ENCODE measurements at regions not wholly inside any gene's neighbourhood (a gene's known extent, or its start where the extent isn't known, plus 50 kb on each side); places are given as distances from the start of the nearest gene placed in this dataset.
"Not testable (repeated sequence)": the region's sequence is repeated elsewhere in the genome, so short reads cannot be mapped to it uniquely, and the experiment has no call there.

DNA sequence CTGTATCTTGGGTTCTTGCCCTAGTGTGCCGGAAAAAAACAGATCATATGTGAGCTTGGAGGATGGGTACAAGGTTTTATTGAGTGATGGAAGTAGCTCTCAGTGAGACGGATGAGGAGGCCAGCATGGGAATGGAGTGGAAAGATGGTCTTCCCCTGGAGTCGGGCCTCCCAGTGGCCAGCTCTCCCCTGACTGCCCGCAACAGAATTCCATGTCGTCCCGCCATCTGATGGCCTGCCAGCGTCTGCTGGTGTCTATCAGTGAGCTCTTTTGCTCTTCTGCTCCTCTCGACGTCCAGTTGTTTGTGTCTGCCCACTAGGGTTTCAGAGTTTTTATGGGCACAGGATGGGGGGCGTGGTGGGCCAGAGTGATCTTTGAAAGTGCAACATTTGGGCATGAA is 315.2 kb upstream of the BRINP3 start:
- ATAC-seq (replicated peaks in 6 of 8), result no peak
- in situ Hi-C loops (cut with MboI; ENCODE audit: low pct_unique_long_range_greater_than_20kb in 2 of 9, low sequenced_read_pairs in 9 of 9, unreplicated experiment in 9 of 9), result no loop called here
- Histone ChIP-seq H3K4me3 (no peak overlapping the region), H3K27ac (no peak overlapping the region), H3K4me1 (replicated peaks in 1 of 2) (no peaks in the 10 kb centered on the region)
- WGBS, 10 experiments, result 75 to 98% (median 96%) methylated on average over 3 to 10 of the region's 10 CpGs; no CpG with 5 or more reads in 5 of the 10 experiments

DNA sequence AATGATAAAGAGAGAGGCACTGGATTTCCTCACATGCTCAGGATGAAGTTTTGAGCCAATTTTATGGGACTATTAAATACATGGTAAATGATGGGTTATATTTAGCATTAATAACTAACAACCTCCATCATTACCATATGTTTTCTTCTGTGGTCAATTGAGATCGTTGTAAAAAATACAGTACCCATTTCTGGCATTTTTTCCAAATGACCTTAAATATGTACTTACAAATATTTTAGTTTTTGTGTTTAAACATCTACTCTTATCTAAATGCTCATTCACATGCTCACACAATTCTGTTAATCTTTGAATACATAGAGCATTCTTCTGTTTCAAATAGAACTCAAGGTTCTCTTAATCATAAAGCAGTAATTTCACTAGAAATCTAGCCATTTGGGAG is 330.0 kb upstream of the BRINP3 start:
- WGBS, 10 experiments, result 0 to 100% (median 88%) methylated on average over 1 of the region's 1 CpG
- no peak overlapping the region for H3K27ac ChIP-seq
- no peak for ATAC-seq (replicated peaks in 6 of 8)
- no peak overlapping the region for H3K4me3 ChIP-seq
- H3K4me1 ChIP-seq (replicated peaks in 1 of 2), result no peaks in the 10 kb centered on the region
- in situ Hi-C loops (cut with MboI; ENCODE audit: low pct_unique_long_range_greater_than_20kb in 2 of 9, low sequenced_read_pairs in 9 of 9, unreplicated experiment in 9 of 9), result no loop called here

DNA sequence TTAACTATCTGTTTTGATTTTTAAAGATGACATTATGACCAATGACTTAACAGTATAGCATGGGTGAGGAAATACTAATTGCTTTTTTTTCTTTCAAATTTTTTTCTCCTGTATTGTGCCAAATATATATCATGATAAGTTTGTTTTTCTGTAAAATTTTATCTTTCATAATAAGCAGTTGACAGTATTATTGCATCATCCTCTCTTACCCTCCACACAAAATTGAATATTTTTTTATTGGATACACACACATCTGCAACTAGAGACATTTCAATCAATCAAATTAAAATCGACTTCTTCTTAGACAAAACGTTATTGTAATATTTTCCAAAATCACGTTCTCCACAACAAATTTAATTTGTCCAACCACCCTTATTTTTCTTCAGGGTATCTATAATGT is 330.4 kb upstream of the BRINP3 start:
- in situ Hi-C loops (cut with MboI; ENCODE audit: low pct_unique_long_range_greater_than_20kb in 2 of 9, low sequenced_read_pairs in 9 of 9, unreplicated experiment in 9 of 9), result no loop called here
- H3K4me3 ChIP-seq, result no peak overlapping the region
- no peak for ATAC-seq (replicated peaks in 6 of 8)
- 9 to 91% (median 63%) methylated on average over 1 to 3 of the region's 3 CpGs for WGBS, 10 experiments
- H3K4me1 ChIP-seq (replicated peaks in 1 of 2), result no peaks in the 10 kb centered on the region
- no peak overlapping the region for H3K27ac ChIP-seq

DNA sequence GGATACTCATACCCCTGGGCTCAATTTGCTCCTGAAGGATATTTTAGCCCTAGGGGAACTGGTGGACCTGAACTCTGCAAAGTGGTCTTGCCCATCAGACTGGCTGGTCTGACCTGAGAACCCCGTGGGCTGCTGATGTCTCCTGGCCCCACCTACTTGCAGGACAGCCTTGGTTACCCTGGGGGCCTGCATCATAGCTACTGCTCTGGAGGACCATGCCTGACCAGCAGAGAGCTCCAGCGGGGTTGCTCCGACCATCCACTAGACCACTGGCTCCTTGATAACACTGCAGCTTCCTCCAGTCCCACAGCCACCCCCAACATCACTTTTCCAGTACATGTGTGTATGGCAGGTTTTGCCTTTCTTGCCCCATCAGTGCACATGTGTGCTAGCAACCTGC is 331.6 kb upstream of the BRINP3 start:
- Histone ChIP-seq H3K4me1 (replicated peaks in 1 of 2) (no peaks in the 10 kb centered on the region), H3K27ac (no peak overlapping the region), H3K4me3 (no peak overlapping the region)
- ATAC-seq (replicated peaks in 6 of 8), result no peak
- 0 to 100% (median 100%) methylated on average over 1 to 2 of the region's 3 CpGs; no CpG with 5 or more reads in 5 of the 10 experiments for WGBS, 10 experiments
- in situ Hi-C loops (cut with MboI; ENCODE audit: low pct_unique_long_range_greater_than_20kb in 2 of 9, low sequenced_read_pairs in 9 of 9, unreplicated experiment in 9 of 9), result no loop called here

DNA sequence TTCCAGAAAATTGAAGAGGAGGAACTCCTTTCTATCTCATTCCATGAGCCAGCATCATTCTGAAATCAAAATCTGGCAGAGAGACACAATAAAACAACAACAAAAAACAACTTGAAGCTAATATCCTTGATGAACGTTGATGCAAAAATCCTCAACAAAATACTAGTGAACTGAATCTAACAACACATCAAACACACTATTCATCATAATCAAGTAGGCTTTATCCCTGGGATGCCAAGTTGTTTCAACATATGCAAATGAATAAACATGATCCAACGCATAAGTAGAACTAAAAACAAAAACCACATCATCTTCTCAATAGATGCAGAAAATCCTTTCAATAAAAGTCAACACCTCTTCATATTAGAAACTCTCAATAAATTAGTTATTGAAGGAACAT is 335.3 kb upstream of the BRINP3 start:
- no peak for ATAC-seq (replicated peaks in 6 of 8)
- H3K4me3 ChIP-seq, result no peak overlapping the region

DNA sequence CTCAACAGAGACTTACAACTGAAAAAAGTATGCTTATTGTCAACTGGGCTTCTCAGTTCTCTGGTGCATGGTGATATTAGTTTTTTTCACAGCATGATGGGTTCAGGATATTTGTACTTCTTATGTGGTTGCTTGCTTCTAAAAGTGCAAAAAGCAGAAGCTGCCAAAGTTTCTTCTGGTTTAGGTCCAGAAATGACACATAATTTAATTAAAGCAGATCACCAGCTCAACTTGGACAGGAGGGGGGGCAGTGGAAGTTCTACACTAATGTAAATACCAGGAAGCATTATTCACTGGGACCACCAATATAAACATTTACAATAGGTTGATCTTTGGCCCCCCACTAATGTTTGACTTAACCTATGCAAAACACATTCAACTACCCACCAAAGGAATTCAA is 354.8 kb upstream of the BRINP3 start:
- no peak for ATAC-seq (replicated peaks in 6 of 8)
- in situ Hi-C loops (cut with MboI; ENCODE audit: low pct_unique_long_range_greater_than_20kb in 2 of 9, low sequenced_read_pairs in 9 of 9, unreplicated experiment in 9 of 9), result no loop called here
- H3K27ac ChIP-seq, result no peak overlapping the region

More for the DNA sequence above, 335.3 kb upstream of the BRINP3 start:
- Histone ChIP-seq H3K27ac (no peak overlapping the region), H3K4me1 (replicated peaks in 1 of 2) (no peaks in the 10 kb centered on the region)
- in situ Hi-C loops (cut with MboI; ENCODE audit: low pct_unique_long_range_greater_than_20kb in 2 of 9, low sequenced_read_pairs in 9 of 9, unreplicated experiment in 9 of 9), result no loop called here
- WGBS, 10 experiments, result 0 to 100% (median 83%) methylated on average over 1 to 2 of the region's 2 CpGs; no CpG with 5 or more reads in 1 of the 10 experiments

DNA sequence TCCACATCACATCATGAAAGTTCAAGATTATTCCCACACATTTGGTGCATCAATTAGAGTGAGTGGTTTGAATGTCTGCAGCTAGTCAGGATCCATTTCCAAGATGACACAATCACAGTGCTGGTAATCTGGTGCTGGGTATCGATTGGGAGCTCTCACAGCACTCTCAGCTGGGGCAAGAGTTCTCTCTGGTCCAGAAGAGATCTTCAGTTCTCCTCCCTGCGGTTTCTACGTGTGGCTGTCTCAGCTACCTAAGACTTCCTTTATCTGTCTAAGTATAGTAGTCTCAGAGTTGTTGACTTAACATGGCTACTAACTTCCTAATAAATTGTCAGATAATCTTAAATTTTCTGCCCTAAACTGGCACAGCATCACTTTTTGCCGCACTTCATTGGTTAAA is 358.0 kb upstream of the BRINP3 start:
- WGBS, 10 experiments, result 18 to 97% (median 76%) methylated on average over 1 to 4 of the region's 4 CpGs; no CpG with 5 or more reads in 2 of the 10 experiments
- in situ Hi-C loops (cut with MboI; ENCODE audit: low pct_unique_long_range_greater_than_20kb in 2 of 9, low sequenced_read_pairs in 9 of 9, unreplicated experiment in 9 of 9), result no loop called here
- no peak for ATAC-seq (replicated peaks in 6 of 8)
- Histone ChIP-seq H3K4me3 (no peak overlapping the region), H3K4me1 (replicated peaks in 1 of 2) (no peaks in the 10 kb centered on the region), H3K27ac (no peak overlapping the region)

More for the DNA sequence above, 354.8 kb upstream of the BRINP3 start:
- Histone ChIP-seq H3K4me3 (no peak overlapping the region), H3K4me1 (replicated peaks in 1 of 2) (no peaks in the 10 kb centered on the region)

DNA sequence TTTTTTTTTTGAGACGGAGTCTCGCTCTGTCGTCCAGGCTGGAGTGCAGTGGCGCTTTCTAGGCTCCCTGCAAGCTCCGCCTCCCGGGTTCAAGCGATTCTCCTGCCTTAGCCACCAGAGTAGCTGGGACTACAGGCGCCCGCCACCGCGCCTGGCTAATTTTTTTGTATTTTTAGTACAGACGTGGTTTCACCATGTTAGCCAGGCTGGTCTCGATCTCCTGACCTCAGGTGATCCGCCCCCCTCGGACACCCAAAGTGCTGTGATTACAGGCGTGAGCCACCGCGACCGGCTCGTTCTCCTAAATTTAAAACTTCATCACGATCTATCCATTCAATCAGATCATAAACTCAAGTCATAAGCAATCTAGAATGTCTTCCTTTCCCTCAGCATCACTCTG is 359.5 kb upstream of the BRINP3 start:
- H3K4me1 ChIP-seq (replicated peaks in 1 of 2); ATAC-seq (replicated peaks in 6 of 8); H3K4me3 ChIP-seq; H3K27ac ChIP-seq; in situ Hi-C loops (cut with MboI; ENCODE audit: low pct_unique_long_range_greater_than_20kb in 2 of 9, low sequenced_read_pairs in 9 of 9, unreplicated experiment in 9 of 9): not testable (repeated sequence)
- 42 to 96% (median 92%) methylated on average over 3 to 20 of the region's 21 CpGs for WGBS, 10 experiments

DNA sequence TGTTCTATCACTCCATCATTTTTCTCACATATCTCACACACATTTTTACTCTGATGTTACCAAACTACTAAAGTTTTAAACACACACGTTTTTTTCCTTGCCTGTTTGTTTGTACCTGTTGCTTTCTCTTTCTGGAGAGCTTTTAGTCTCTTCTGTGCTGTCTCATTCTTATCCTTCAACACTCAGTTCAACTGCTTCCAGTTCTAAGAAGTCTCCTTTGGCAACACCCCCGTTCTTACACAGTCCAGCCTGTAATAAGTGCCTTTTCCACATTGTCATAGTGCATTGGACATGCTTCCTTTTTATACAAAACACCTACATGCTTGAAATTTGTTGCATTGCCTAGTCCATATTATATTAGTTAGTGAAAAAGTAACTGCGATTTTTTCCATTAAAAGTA is 360.2 kb upstream of the BRINP3 start:
- WGBS, 10 experiments, result 8 to 81% (median 65%) methylated on average over 3 of the region's 3 CpGs
- no peak overlapping the region for H3K27ac ChIP-seq
- no peak overlapping the region for H3K4me3 ChIP-seq
- H3K4me1 ChIP-seq (replicated peaks in 1 of 2), result no peaks in the 10 kb centered on the region
- in situ Hi-C loops (cut with MboI; ENCODE audit: low pct_unique_long_range_greater_than_20kb in 2 of 9, low sequenced_read_pairs in 9 of 9, unreplicated experiment in 9 of 9), result no loop called here
- ATAC-seq (replicated peaks in 6 of 8), result no peak

DNA sequence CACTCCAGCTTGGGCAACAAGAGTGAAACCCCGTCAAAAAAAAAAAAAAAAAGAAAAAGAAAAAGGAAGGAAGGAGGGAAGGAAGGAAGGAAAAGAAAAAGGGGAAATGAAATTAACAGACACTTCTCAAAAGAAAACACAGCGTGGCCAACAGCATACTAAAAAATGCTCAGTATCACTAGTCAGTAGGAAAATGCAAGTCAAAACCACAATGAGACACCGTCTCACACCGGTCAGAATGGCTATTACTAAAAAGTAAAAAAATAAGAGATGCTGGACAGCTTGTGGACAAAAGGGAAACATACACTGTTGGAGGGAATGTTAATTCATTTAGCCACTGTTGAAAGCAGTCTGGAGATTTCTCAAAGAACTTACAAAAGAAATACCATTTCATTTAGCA is 369.5 kb upstream of the BRINP3 start:
- in situ Hi-C loops (cut with MboI; ENCODE audit: low pct_unique_long_range_greater_than_20kb in 2 of 9, low sequenced_read_pairs in 9 of 9, unreplicated experiment in 9 of 9), result no loop called here
- 22 to 100% (median 91%) methylated on average over 2 to 4 of the region's 4 CpGs for WGBS, 10 experiments
- no peak for ATAC-seq (replicated peaks in 6 of 8)
- H3K4me1 ChIP-seq (replicated peaks in 1 of 2), result peaks cover 0 to 4% of the 10 kb centered on the region in 2 donors
- H3K4me3 ChIP-seq, result no peak overlapping the region
- H3K27ac ChIP-seq, result no peak overlapping the region

DNA sequence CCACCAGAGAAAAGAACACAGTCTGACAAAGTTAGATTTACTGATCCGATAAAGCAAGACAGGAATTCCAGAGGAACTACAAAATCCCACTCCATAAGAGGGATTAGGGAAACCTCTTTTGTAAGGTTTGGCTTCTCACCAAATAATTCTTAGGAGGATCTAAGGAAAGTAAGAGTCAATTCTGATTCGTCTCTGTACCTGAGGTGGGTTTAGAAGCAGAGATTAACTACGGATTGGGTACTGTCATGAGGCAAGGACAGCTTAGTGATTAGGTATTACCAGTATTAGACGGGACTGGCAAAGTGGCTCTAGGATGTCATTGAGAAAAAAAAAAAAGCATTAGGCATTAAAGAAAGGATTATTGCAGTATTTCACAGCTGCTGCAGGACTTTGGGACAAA is 371.7 kb upstream of the BRINP3 start:
- ATAC-seq (replicated peaks in 6 of 8), result peak in 3 of 8 experiments; percentile 8 to 49 (median 46)
- WGBS, 10 experiments, result 8 to 86% (median 66%) methylated on average over 1 to 4 of the region's 4 CpGs; no CpG with 5 or more reads in 4 of the 10 experiments
- in situ Hi-C loops (cut with MboI; ENCODE audit: low pct_unique_long_range_greater_than_20kb in 2 of 9, low sequenced_read_pairs in 9 of 9, unreplicated experiment in 9 of 9), result no loop called here

DNA sequence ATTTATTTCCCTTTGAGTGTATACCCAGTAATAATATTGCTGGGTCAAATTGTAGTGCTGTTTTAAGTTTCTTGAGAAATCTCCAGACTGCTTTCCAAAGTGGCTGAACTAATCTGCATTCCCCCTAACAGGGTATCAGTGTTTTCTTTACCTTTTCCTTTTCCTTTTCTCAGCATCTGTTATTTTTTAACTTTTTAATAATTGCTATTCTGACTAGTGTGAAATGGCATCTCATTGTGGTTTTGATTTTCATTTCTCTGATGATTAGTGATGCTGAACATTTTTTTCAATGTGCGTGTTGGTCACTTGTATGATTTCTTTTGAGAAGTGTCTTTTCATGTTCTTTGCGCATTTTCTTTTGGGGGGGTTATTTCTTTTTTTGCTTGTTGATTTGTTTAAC is 374.9 kb upstream of the BRINP3 start:
- Histone ChIP-seq H3K4me1 (replicated peaks in 1 of 2) (peaks cover 0 to 4% of the 10 kb centered on the region in 2 donors), H3K27ac (no peak overlapping the region), H3K4me3 (no peak overlapping the region)
- in situ Hi-C loops (cut with MboI; ENCODE audit: low pct_unique_long_range_greater_than_20kb in 2 of 9, low sequenced_read_pairs in 9 of 9, unreplicated experiment in 9 of 9), result no loop called here
- WGBS, 10 experiments, result 50 to 100% (median 97%) methylated on average over 1 to 2 of the region's 2 CpGs; no CpG with 5 or more reads in 1 of the 10 experiments
- ATAC-seq (replicated peaks in 6 of 8), result no peak

More for the DNA sequence above, 371.7 kb upstream of the BRINP3 start:
- H3K4me3 ChIP-seq, result no peak overlapping the region
- peaks cover 0 to 4% of the 10 kb centered on the region in 2 donors for H3K4me1 ChIP-seq (replicated peaks in 1 of 2)
- H3K27ac ChIP-seq, result no peak overlapping the region

DNA sequence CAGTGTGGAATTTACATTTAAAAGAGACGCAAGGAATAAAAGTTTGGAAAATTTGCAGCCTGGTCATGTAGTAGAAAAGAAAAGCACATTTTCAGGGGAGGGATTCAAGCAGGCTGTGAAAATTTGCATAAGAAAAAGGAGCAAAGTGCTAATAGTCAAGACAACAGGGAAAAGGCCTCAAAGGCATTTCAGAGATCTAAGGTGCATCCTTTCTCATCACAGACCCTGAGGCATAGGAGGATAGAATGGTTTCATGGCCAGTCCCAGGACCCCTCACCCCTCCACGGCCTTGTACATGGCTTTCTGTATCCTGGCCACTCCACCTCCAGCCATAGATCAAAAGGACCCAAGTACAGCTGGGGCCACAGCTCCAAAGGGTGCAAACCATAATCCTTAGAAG is 380.5 kb upstream of the BRINP3 start:
- in situ Hi-C loops (cut with MboI; ENCODE audit: low pct_unique_long_range_greater_than_20kb in 2 of 9, low sequenced_read_pairs in 9 of 9, unreplicated experiment in 9 of 9), result no loop called here
- ATAC-seq (replicated peaks in 6 of 8), result no peak
- Histone ChIP-seq H3K4me3 (no peak overlapping the region), H3K27ac (no peak overlapping the region), H3K4me1 (replicated peaks in 1 of 2) (no peaks in the 10 kb centered on the region)
- 33 to 100% (median 78%) methylated on average over 1 to 2 of the region's 2 CpGs; no CpG with 5 or more reads in 1 of the 10 experiments for WGBS, 10 experiments

DNA sequence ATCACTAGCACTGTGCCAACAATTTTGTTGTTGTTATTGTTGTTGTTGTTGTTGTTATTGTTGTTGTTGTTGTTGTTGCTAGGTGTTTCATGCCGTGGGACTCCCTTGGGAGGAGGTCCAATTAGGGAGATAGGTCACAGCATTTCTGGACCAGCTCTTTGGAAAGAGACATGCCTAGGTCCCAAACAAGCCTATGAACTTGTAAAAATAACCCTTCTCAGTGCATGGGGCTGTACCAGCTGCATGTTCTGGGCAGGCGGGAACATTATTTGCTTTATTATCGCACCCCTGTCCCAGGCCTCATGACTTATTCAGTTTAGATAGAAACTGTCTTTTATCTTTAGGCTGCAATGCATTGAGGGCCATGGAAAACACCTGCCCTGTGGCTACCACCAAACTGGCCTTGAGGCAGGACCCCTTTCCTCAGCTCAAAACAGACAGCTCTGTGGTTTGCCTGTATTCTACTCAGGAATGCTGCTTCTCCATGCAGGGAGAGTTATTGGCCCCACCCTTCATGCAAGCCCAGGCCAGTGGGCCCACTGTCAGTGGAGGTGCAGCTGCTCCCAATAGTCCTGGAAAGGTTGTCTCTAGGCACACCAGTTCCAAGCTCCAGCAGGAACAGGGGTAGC is 386.5 kb upstream of the BRINP3 start:
- Histone ChIP-seq H3K27ac (no peak overlapping the region), H3K4me1 (replicated peaks in 1 of 2) (no peaks in the 10 kb centered on the region), H3K4me3 (no peak overlapping the region)
- peak in 2 of 8 experiments; percentile 30 to 81 for ATAC-seq (replicated peaks in 6 of 8)
- in situ Hi-C loops (cut with MboI; ENCODE audit: low pct_unique_long_range_greater_than_20kb in 2 of 9, low sequenced_read_pairs in 9 of 9, unreplicated experiment in 9 of 9), result no loop called here
- WGBS, 10 experiments, result 0 to 67% (median 49%) methylated on average over 1 to 3 of the region's 3 CpGs; no CpG with 5 or more reads in 3 of the 10 experiments
